Heart right ventricle (tissue), 16 donors: ENCODE measurements at regions not wholly inside any gene's neighbourhood (a gene's known extent, or its start where the extent isn't known, plus 50 kb on each side); places are given as distances from the start of the nearest gene placed in this dataset.

Experiments used
- ATAC-seq, 8 donors: fragments of 200-7000 bp; cut with Tn5 transposase; one replicate each; pipeline ENCODE4 v1.9.1; 2020; ENCODE audit warnings: mild to moderate bottlenecking in 8 of 8, moderate library complexity in 8 of 8, moderate number of reproducible peaks in 1 of 8
- DNase-seq, 2 donors: peaks; one replicate each; pipeline ENCODE4 v3.0.0-alpha.2; 2020
- H3K27ac ChIP-seq, 10 donors: fragments of 200-600 bp; sonication (generic) in 2 of 10; one replicate each; pipeline versions ENCODE4 v1.5.0 to v1.8.0; 2020 to 2022; ENCODE audit warnings: mild to moderate bottlenecking in 3 of 10
- H3K27me3 ChIP-seq, 7 donors: fragments of 200-600 bp; one replicate each; pipeline ENCODE4 v1.8.0; 2021 to 2022; ENCODE audit warnings: mild to moderate bottlenecking in 2 of 7
- H3K36me3 ChIP-seq, 9 donors: fragments of 200-600 bp; sonication (generic) in 1 of 9; one replicate each; pipeline versions ENCODE4 v1.5.0 to v1.8.0; 2020 to 2022; ENCODE audit warnings: mild to moderate bottlenecking in 2 of 9
- H3K4me1 ChIP-seq, 9 donors: fragments of 200-600 bp; sonication (generic) in 1 of 9; one replicate each; pipeline versions ENCODE4 v1.5.0 to v1.8.0; 2020 to 2022; ENCODE audit warnings: mild to moderate bottlenecking in 4 of 9
- H3K4me3 ChIP-seq, 10 donors: fragments of 200-600 bp; sonication (generic) in 2 of 10; one replicate each; pipeline versions ENCODE4 v1.5.0 to v1.8.0; 2020 to 2022; ENCODE audit warnings: mild to moderate bottlenecking in 7 of 10, moderate library complexity in 2 of 10
- H3K9me3 ChIP-seq, 11 donors: fragments of 200-600 bp in 10 of 11; sonication (generic) in 2 of 11; one replicate each; pipeline versions ENCODE4 v1.5.0 to v1.8.0; 2013 to 2022; ENCODE audit warnings: mild to moderate bottlenecking in 2 of 11, control low read depth in 1 of 11, moderate library complexity in 1 of 11
- WGBS, 2 donors: extraction: QIAGEN DNeasy Blood & Tissue Kit; methylation state at CpG; one replicate each; pipeline ENCODE4 v1.1.7; 2013; ENCODE audit warnings: inconsistent platforms in 1 of 2; 5-methylcytosine and 5-hydroxymethylcytosine counted together
- intact Hi-C, 10 donors: fragments of 100-400 bp; cut with DNase I; formaldehyde crosslinking; loops; one replicate each; pipeline versions ENCODE4 v1.11.1 to v1.14.2; 2022
- TF ChIP-seq, protein P1 (sequence below), 9 donors: fragments of 200-600 bp; sonication (generic) in 2 of 9; IDR thresholded peaks; one replicate each; pipeline versions ENCODE4 v1.5.0 to v1.8.0; 2021 to 2022; ENCODE audit warnings: antibody characterized with exemption in 9 of 9, mild to moderate bottlenecking in 5 of 9, moderate library complexity in 1 of 9
- donor health status: Arrhythmogenic right ventricular cardiomyopathy.
- donor health status: ischemic (EF 13 %, LVEDD 7.1; RV severe dilation, severe dysfunction).
- donor health status: healthy with polysubstance abuse.
- donor health status: DM: no; HTN: yes; CAD: no.
- donor health status: DM: no; HTN: no; CAD: no.
- donor health status: ischemic (EF 25% LVEDD 6.9; RV normal size, moderate dysfunction).
- donor health status: ischemic (EF 25% LVEDD 5.7; RV mildly dilated, moderate dysfunction).
- donor health status: healthy.
- donor health status: DM: yes; HTN: yes; CAD: no.
- donor health status: Ischemic cardiomyopathy.
- donor health status: ischemic (EF 35%, LVEDD 5.7; RV mildly dilated, moderate dysfunction).
- donor health status: nonischemic (EF 11% LVEDD 7.7; RV severe dilation, severe dysfunction).
- donor health status: DM: yes; HTN: yes; CAD: no.
- donor health status: PGD.
- donor health status: ischemic (EF 29% LVEDD 5.4; RV normal size, mild dysfunction).
- donor health status: nonischemic (EF 23%, LVEDD 6.1; RV moderate dilation, normal function).

DNA sequence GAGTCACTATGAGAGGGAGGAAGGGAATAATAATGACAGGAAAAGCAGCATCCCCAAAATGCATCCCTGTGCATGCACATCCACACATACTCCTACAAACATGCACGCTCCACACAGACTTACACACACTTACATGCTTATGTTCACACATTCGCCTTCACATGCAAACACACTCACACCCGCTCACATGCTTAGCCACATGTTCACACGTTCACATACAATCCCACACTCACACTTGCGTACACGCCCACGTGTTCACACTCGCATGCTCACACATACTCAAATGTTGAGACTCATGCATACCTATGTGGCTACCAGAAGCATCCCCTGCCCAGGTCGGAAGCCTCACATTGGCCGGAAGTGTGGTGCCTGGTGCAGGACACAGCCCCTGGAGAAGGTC lies 372.1 kb downstream of the MN1 start:
- Histone ChIP-seq H3K9me3 (peaks cover 0 to 28% (median 9%) of the 10 kb centered on the region in 11 donors), H3K27me3 (peaks cover 0 to 36% (median 14%) of the 10 kb centered on the region in 7 donors), H3K27ac (no peak overlapping the region), H3K36me3 (no peaks in the 10 kb centered on the region), H3K4me3 (no peak overlapping the region), H3K4me1 (no peaks in the 10 kb centered on the region)
- TF ChIP-seq, protein P1, sequence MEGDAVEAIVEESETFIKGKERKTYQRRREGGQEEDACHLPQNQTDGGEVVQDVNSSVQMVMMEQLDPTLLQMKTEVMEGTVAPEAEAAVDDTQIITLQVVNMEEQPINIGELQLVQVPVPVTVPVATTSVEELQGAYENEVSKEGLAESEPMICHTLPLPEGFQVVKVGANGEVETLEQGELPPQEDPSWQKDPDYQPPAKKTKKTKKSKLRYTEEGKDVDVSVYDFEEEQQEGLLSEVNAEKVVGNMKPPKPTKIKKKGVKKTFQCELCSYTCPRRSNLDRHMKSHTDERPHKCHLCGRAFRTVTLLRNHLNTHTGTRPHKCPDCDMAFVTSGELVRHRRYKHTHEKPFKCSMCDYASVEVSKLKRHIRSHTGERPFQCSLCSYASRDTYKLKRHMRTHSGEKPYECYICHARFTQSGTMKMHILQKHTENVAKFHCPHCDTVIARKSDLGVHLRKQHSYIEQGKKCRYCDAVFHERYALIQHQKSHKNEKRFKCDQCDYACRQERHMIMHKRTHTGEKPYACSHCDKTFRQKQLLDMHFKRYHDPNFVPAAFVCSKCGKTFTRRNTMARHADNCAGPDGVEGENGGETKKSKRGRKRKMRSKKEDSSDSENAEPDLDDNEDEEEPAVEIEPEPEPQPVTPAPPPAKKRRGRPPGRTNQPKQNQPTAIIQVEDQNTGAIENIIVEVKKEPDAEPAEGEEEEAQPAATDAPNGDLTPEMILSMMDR (IDR thresholded peaks at IDR 0.05), result no peak
- 88 to 93% methylated on average over 10 of the region's 10 CpGs for WGBS, 2 donors
- no peak for DNase-seq
- intact Hi-C loops, result loop anchor here in 1 of 10 donors (10.0 kb wide), 1 partner anchor 155 kb away; no protein-coding TSS in a partner anchor
- no peak for ATAC-seq

GRCh38 chr22:27431081-27431480 lies 370.5 kb downstream of the MN1 start:
- H3K9me3 ChIP-seq, result peaks cover 0 to 28% (median 9%) of the 10 kb centered on the region in 11 donors
- H3K27ac ChIP-seq, result no peak overlapping the region
- no peak overlapping the region for H3K4me3 ChIP-seq
- ATAC-seq, result no peak
- H3K27me3 ChIP-seq, result peaks cover 0 to 36% (median 14%) of the 10 kb centered on the region in 7 donors
- WGBS, 2 donors, result 45 to 62% methylated on average over 7 of the region's 7 CpGs
- TF ChIP-seq, protein P1 (IDR thresholded peaks at IDR 0.05), result no peak
- DNase-seq, result no peak
- H3K4me1 ChIP-seq, result peaks cover 0 to 12% (median 0%) of the 10 kb centered on the region in 9 donors
- intact Hi-C loops, result loop anchor here in 2 of 10 donors (5.0 to 10.0 kb wide), 2 partner anchors 51 to 196 kb away; no protein-coding TSS in a partner anchor
- H3K36me3 ChIP-seq, result no peaks in the 10 kb centered on the region

DNA sequence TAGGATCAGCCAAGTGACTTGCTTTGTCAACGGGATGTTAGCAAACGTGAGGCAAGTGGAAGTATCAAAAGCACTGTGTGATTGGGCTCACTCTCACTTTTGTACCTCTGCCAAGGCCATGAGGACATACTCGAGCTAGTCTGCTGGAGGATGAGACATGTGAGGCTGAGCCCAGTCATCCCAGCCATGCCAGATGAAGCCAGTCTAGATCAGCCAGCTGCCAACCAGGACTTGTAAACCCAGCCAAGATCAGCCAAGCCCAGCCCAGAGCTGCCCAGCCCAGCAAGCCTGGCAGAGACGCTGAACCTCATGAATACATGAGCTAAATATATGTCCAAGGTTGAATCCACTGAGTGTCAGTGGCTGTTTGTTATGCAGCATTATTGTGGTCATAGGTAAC lies 369.7 kb downstream of the MN1 start:
- 75 to 80% methylated on average over 4 of the region's 4 CpGs for WGBS, 2 donors
- DNase-seq, result no peak
- intact Hi-C loops, result loop anchor here in 2 of 10 donors (5.0 to 10.0 kb wide), 2 partner anchors 50 to 197 kb away; no protein-coding TSS in a partner anchor
- Histone ChIP-seq H3K9me3 (peaks cover 0 to 27% (median 9%) of the 10 kb centered on the region in 11 donors), H3K36me3 (no peaks in the 10 kb centered on the region), H3K27me3 (peaks cover 0 to 36% (median 14%) of the 10 kb centered on the region in 7 donors), H3K27ac (no peak overlapping the region), H3K4me3 (no peak overlapping the region), H3K4me1 (peaks cover 0 to 19% (median 0%) of the 10 kb centered on the region in 9 donors)
- no peak for ATAC-seq
- TF ChIP-seq, protein P1 (IDR thresholded peaks at IDR 0.05), result no peak

GRCh38 chr22:27433099-27433498 lies 368.5 kb downstream of the MN1 start:
- DNase-seq (no peak), ATAC-seq (no peak)
- Histone ChIP-seq H3K9me3 (peaks cover 0 to 17% (median 9%) of the 10 kb centered on the region in 11 donors), H3K27ac (no peak overlapping the region), H3K4me1 (peaks cover 0 to 22% (median under 1%) of the 10 kb centered on the region in 9 donors), H3K36me3 (no peaks in the 10 kb centered on the region), H3K4me3 (no peak overlapping the region), H3K27me3 (peaks cover 0 to 38% (median 19%) of the 10 kb centered on the region in 7 donors)
- TF ChIP-seq, protein P1 (IDR thresholded peaks at IDR 0.05), result no peak
- WGBS, 2 donors, result 79 to 86% methylated on average over 1 of the region's 1 CpG
- intact Hi-C loops, result loop anchor here in 2 of 10 donors (5.0 to 10.0 kb wide), 2 partner anchors 49 to 198 kb away; no protein-coding TSS in a partner anchor
